GM23338 (cell line): ENCODE measurements at regions not wholly inside any gene's neighbourhood (a gene's known extent, or its start where the extent isn't known, plus 50 kb on each side); places are given as distances from the start of the nearest gene placed in this dataset.

Experiments
- CREB1 ChIP-seq: fragments of 250-450 bp; sonication (Bioruptor Pico); IDR thresholded peaks from 2 replicates; pipeline ENCODE4 v1.5.0; 2020; ENCODE audit warnings: low read depth, mild to moderate bottlenecking, moderate library complexity
- CTCF ChIP-seq, 2 experiments: fragments of 200-600 bp in 1 of 2; sonication (generic) in 1 of 2; conservative IDR thresholded peaks; 2 replicates each; pipeline versions ENCODE4 v1.5.1 to v1.6.1; 2016 to 2017; ENCODE audit warnings: antibody characterized with exemption in 2 of 2, low read depth in 2 of 2, mild to moderate bottlenecking in 2 of 2, moderate library complexity in 1 of 2
- ETS1 ChIP-seq: IDR thresholded peaks from 2 replicates; pipeline ENCODE4 v1.6.1; 2016; ENCODE audit warnings: antibody characterized with exemption
- EZH2 ChIP-seq: fragments of 200-600 bp; sonication (generic); IDR thresholded peaks from one replicate; pipeline ENCODE4 v1.8.0; 2017; ENCODE audit warnings: antibody characterized with exemption, mild to moderate bottlenecking, low read depth; ENCODE audit not compliant: unreplicated experiment
- EZH2phosphoT487 ChIP-seq: fragments of 200-600 bp; sonication (generic); IDR thresholded peaks from one replicate; pipeline ENCODE4 v1.8.1; 2018; ENCODE audit warnings: antibody characterized with exemption; ENCODE audit not compliant: unreplicated experiment
- JUNB ChIP-seq: IDR thresholded peaks from one replicate; pipeline ENCODE4 v1.6.1; 2016; ENCODE audit warnings: antibody characterized with exemption; ENCODE audit not compliant: unreplicated experiment
- POLR2AphosphoS5 ChIP-seq: IDR thresholded peaks from 2 replicates; pipeline ENCODE4 v1.6.1; 2016; ENCODE audit warnings: antibody characterized with exemption, low read depth
- REST ChIP-seq: IDR thresholded peaks from one replicate; pipeline ENCODE4 v1.6.1; 2018; ENCODE audit warnings: antibody characterized with exemption; ENCODE audit not compliant: unreplicated experiment
- STAT1 ChIP-seq: IDR thresholded peaks from one replicate; pipeline ENCODE4 v1.6.1; 2016; ENCODE audit warnings: antibody characterized with exemption; ENCODE audit not compliant: unreplicated experiment
- ZNF114 ChIP-seq: fragments of 250-450 bp; sonication (Bioruptor Pico); IDR thresholded peaks from 2 replicates; pipeline ENCODE4 v1.5.0; 2020; ENCODE audit warnings: mild to moderate bottlenecking, moderate library complexity

- TF ChIP-seq REST: no peak
- TF ChIP-seq CTCF (conservative IDR thresholded peaks at IDR 0.05; ENCODE audit: low read depth in 2 of 2): no peak
- TF ChIP-seq STAT1: no peak
- no peak for TF ChIP-seq CREB1 (CRISPR knock-in tag)
- no peak for TF ChIP-seq JUNB
- TF ChIP-seq EZH2: no peak
- no peak for TF ChIP-seq ETS1
- no peak for TF ChIP-seq POLR2AphosphoS5
- no peak for TF ChIP-seq EZH2phosphoT487
- TF ChIP-seq ZNF114: no peak
Measured at GRCh38 chr4:180926277-180926676, 1316.9 kb upstream of the TENM3 start.
